ENCODE measurements at regions not wholly inside any gene's neighbourhood (a gene's known extent, or its start where the extent isn't known, plus 50 kb on each side); places are given as distances from the start of the nearest gene placed in this dataset.
"Not testable (repeated sequence)": the region's sequence is repeated elsewhere in the genome, so short reads cannot be mapped to it uniquely, and the experiment has no call there.

GRCh38 chr6:126210398-126211075, 129.4 kb upstream of the CENPW start:
- Histone ChIP-seq H2AFZ (ENCODE audit: low read depth, low read length, severe bottlenecking) (no peak overlapping the region), H3K9ac (ENCODE audit: low read length) (no peak overlapping the region), H3K9me2 (replicated peaks; ENCODE audit: insufficient read depth, low read length) (no peaks in the 10 kb centered on the region), H3K9me3 (ENCODE audit: insufficient read depth, low read length) (no peaks in the 10 kb centered on the region), H3F3A (ENCODE audit: insufficient read depth) (no peaks in the 10 kb centered on the region), H3K27me3 (ENCODE audit: low read length) (no peaks in the 10 kb centered on the region), H3K79me2 (ENCODE audit: insufficient read depth, low read length) (no peaks in the 10 kb centered on the region), H4K20me1 (ENCODE audit: low read depth, low read length) (no peaks in the 10 kb centered on the region), H3K4me2 (ENCODE audit: low read depth, low read length, poor library complexity, severe bottlenecking) (no peak overlapping the region), H3K4me3 (ENCODE audit: insufficient read depth, low read length, poor library complexity, severe bottlenecking) (no peak overlapping the region), H3K36me3 (ENCODE audit: low read length) (no peaks in the 10 kb centered on the region), H3K27ac (ENCODE audit: low read depth, low read length) (no peak overlapping the region)
- TF ChIP-seq, protein P1, sequence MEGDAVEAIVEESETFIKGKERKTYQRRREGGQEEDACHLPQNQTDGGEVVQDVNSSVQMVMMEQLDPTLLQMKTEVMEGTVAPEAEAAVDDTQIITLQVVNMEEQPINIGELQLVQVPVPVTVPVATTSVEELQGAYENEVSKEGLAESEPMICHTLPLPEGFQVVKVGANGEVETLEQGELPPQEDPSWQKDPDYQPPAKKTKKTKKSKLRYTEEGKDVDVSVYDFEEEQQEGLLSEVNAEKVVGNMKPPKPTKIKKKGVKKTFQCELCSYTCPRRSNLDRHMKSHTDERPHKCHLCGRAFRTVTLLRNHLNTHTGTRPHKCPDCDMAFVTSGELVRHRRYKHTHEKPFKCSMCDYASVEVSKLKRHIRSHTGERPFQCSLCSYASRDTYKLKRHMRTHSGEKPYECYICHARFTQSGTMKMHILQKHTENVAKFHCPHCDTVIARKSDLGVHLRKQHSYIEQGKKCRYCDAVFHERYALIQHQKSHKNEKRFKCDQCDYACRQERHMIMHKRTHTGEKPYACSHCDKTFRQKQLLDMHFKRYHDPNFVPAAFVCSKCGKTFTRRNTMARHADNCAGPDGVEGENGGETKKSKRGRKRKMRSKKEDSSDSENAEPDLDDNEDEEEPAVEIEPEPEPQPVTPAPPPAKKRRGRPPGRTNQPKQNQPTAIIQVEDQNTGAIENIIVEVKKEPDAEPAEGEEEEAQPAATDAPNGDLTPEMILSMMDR (IDR thresholded peaks at IDR 0.05; ENCODE audit: insufficient read depth, low read length, poor library complexity, severe bottlenecking): no peak
- TF ChIP-seq EZH2phosphoT487 (conservative IDR thresholded peaks at IDR 0.05; ENCODE audit: low read length): no peak

DNA sequence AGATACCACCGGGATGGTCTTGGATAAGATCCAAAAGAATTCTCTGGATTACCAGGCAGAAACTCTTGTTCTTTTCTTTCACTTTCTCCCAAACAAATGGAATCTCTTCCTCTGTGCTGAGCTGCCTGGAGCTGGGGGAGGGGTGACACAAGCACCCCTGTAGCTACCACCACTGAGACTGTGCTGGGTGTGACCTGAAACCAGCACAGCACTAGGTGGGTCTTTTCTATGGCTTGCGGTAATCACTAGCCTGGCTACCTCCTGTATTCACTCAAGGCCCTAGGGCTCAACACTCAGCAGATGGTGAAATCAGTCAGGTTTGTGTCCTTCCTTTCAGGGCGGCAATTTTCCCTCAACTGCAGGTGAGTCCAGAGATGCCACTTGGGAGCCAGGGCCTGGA, 122.4 kb upstream of the CENPW start:
- Histone ChIP-seq H3K27me3 (ENCODE audit: low read length) (no peaks in the 10 kb centered on the region), H3K4me3 (ENCODE audit: insufficient read depth, low read length, poor library complexity, severe bottlenecking) (no peak overlapping the region), H3K36me3 (ENCODE audit: low read length) (no peaks in the 10 kb centered on the region), H3F3A (ENCODE audit: insufficient read depth) (no peaks in the 10 kb centered on the region), H3K27ac (ENCODE audit: low read depth, low read length) (no peak overlapping the region), H3K9me2 (replicated peaks; ENCODE audit: insufficient read depth, low read length) (no peaks in the 10 kb centered on the region), H3K9me3 (ENCODE audit: insufficient read depth, low read length) (no peaks in the 10 kb centered on the region), H3K9ac (ENCODE audit: low read length) (no peak overlapping the region), H4K20me1 (ENCODE audit: low read depth, low read length) (no peaks in the 10 kb centered on the region), H3K4me2 (ENCODE audit: low read depth, low read length, poor library complexity, severe bottlenecking) (no peak overlapping the region), H3K79me2 (ENCODE audit: insufficient read depth, low read length) (no peaks in the 10 kb centered on the region), H2AFZ (ENCODE audit: low read depth, low read length, severe bottlenecking) (no peak overlapping the region)
- TF ChIP-seq, protein P1 (IDR thresholded peaks at IDR 0.05; ENCODE audit: insufficient read depth, low read length, poor library complexity, severe bottlenecking): no peak
- no peak for TF ChIP-seq EZH2phosphoT487 (conservative IDR thresholded peaks at IDR 0.05; ENCODE audit: low read length)

DNA sequence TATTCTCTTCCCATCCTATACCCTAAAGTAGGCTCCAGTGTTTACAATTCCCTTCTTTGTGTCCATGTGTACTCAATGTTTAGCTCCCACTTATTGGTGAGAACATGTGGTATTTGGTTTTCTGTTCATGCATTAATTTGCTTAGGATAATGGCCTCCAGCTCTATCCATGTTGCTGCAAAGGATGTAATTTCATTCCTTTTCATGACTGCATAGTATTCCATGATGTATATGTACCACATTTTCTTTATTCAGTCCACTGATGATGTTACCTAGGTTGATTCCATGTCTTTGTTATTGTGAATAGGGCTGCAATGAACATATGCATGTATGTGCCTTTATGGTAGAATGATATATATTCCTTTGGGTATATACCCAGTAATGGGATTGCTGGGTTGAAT, 119.0 kb upstream of the CENPW start:
- not testable (repeated sequence) for H3K4me3 ChIP-seq (ENCODE audit: insufficient read depth, low read length, poor library complexity, severe bottlenecking); H4K20me1 ChIP-seq (ENCODE audit: low read depth, low read length); H3K9me3 ChIP-seq (ENCODE audit: insufficient read depth, low read length); H3K27me3 ChIP-seq (ENCODE audit: low read length); H3K79me2 ChIP-seq (ENCODE audit: insufficient read depth, low read length); H2AFZ ChIP-seq (ENCODE audit: low read depth, low read length, severe bottlenecking); H3K9me2 ChIP-seq (replicated peaks; ENCODE audit: insufficient read depth, low read length); H3F3A ChIP-seq (ENCODE audit: insufficient read depth); H3K4me2 ChIP-seq (ENCODE audit: low read depth, low read length, poor library complexity, severe bottlenecking); H3K27ac ChIP-seq (ENCODE audit: low read depth, low read length); H3K36me3 ChIP-seq (ENCODE audit: low read length); H3K9ac ChIP-seq (ENCODE audit: low read length)

DNA sequence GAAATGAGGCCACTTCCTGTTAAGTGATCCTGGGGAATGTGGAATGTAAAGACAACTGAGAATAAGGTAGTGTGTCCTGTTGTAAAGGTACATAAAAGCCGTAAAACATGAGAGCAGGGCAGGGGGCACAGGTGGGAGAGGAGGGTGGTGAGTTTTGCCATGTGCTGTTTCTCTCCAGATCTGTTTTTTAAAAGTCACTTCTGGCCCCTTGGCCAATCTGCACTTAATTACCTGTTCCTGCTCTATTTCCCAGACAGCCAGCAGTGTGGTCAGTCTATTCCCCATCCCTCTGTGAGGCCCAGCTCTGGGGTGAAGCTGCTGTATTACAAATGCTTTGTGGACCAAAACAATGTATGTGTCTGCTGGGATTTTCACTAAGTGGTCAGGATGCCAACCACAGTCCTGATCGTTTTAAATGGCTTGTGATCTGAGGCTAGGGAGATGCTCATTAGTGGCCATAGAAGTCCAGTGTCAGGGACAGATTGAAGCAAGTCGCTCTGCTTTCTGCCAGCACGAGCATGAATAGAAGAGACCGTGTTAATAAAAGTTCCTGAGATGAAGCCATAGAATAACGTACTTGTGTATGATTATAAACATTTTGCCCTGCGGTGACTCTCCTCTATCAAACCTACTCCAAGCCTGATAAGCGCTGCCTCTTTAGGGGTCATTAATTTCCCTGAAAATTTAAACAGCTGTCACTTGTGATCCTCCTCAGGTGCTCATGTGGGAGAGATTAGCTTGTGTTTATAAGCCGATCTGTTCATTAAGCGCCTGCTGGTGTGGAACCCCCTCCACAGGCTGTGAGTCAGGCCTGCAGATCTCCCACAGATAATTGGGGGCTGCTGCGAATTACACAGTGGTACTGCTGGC, 111.8 kb upstream of the CENPW start:
- Histone ChIP-seq H3K36me3 (ENCODE audit: low read length) (no peaks in the 10 kb centered on the region), H4K20me1 (ENCODE audit: low read depth, low read length) (no peaks in the 10 kb centered on the region)
- no peak for TF ChIP-seq EZH2phosphoT487 (conservative IDR thresholded peaks at IDR 0.05; ENCODE audit: low read length)

More for the DNA sequence above, 111.8 kb upstream of the CENPW start:
- no peak overlapping the region for H3K9ac ChIP-seq (ENCODE audit: low read length)
- H3K9me3 ChIP-seq (ENCODE audit: insufficient read depth, low read length): no peaks in the 10 kb centered on the region
- no peak overlapping the region for H3K4me3 ChIP-seq (ENCODE audit: insufficient read depth, low read length, poor library complexity, severe bottlenecking)
- no peak overlapping the region for H2AFZ ChIP-seq (ENCODE audit: low read depth, low read length, severe bottlenecking)
- H3K79me2 ChIP-seq (ENCODE audit: insufficient read depth, low read length): no peaks in the 10 kb centered on the region
- no peaks in the 10 kb centered on the region for H3F3A ChIP-seq (ENCODE audit: insufficient read depth)
- no peaks in the 10 kb centered on the region for H3K27me3 ChIP-seq (ENCODE audit: low read length)
- H3K27ac ChIP-seq (ENCODE audit: low read depth, low read length): no peak overlapping the region
- no peak overlapping the region for H3K4me2 ChIP-seq (ENCODE audit: low read depth, low read length, poor library complexity, severe bottlenecking)
- no peaks in the 10 kb centered on the region for H3K9me2 ChIP-seq (replicated peaks; ENCODE audit: insufficient read depth, low read length)
